HCT116 (cell line): ENCODE measurements at regions not wholly inside any gene's neighbourhood (a gene's known extent, or its start where the extent isn't known, plus 50 kb on each side); places are given as distances from the start of the nearest gene placed in this dataset.

Experiments used
- ATAC-seq: fragments of 200-7000 bp; cut with Tn5 transposase; 2 replicates; pipeline ENCODE4 v1.9.1; 2020; ENCODE audit warnings: mild to moderate bottlenecking, moderate library complexity
- BruUV-seq: library from RNA; stranded (reverse); fragments of 400-500 nt; replicated peaks from 2 replicates; lab custom pipeline; 2021; lab: Mats Ljungman, UMichigan
- CTCF ChIA-PET: fragments of 300-600 bp; sonication (Branson Sonifier 250); formaldehyde crosslinking; loops from one replicate; lab custom pipeline; 2021; ENCODE audit warnings: antibody characterized with exemption; lab: Charles Lee
- POLR2A ChIA-PET: fragments of 300-600, 350-600 bp; sonication (Branson Sonifier 250); formaldehyde crosslinking; loops from one replicate; lab custom pipeline; 2021; ENCODE audit warnings: antibody characterized with exemption; lab: Charles Lee
- RAD21 ChIA-PET, 2 experiments: fragments of 300-600 bp; sonication (Branson Sonifier 250); formaldehyde crosslinking; loops; one replicate each; lab custom pipeline; 2023; ENCODE audit warnings: low total read pairs in 2 of 2; ENCODE audit not compliant: uncharacterized antibody in 2 of 2, unreplicated experiment in 2 of 2, low non-redundant PET in 1 of 2; lab: Charles Lee
- DNase-seq: peaks from one replicate; pipeline ENCODE4 v3.0.0-alpha.2; 2010; ENCODE audit warnings: low read depth, low spot score
- H2AFZ ChIP-seq: fragments of 200-600 bp; shearing (Covaris generic), sonication (generic); 2 replicates; pipeline ENCODE4 v1.6.1; 2017; ENCODE audit warnings: low read depth, mixed run types, mixed read lengths, antibody characterized with exemption, low read length; ENCODE audit not compliant: poor library complexity, severe bottlenecking
- H3K27ac ChIP-seq: 2 replicates; pipeline ENCODE4 v1.5.1; 2012; ENCODE audit warnings: low read depth, low read length
- H3K27me3 ChIP-seq: fragments of 200-600 bp; sonication (generic); 2 replicates; pipeline ENCODE4 v1.6.1; 2016; ENCODE audit warnings: mixed run types, low read length, mixed read lengths; ENCODE audit not compliant: insufficient read depth
- H3K36me3 ChIP-seq, 2 experiments: fragments of 200-500 bp in 1 of 2; fragments of 200-600 bp in 1 of 2; sonication (Bioruptor generic) in 1 of 2; sonication (generic) in 1 of 2; 2 replicates each; pipeline versions ENCODE4 v1.5.1 to v1.6.1; 2014 to 2016; ENCODE audit warnings: low read length in 2 of 2, inconsistent platforms in 1 of 2, mixed read lengths in 1 of 2, mixed run types in 1 of 2; ENCODE audit not compliant: insufficient read depth in 2 of 2, control insufficient read depth in 1 of 2
- H3K4me1 ChIP-seq, 2 experiments: fragments of 200-600 bp in 1 of 2; sonication (generic) in 1 of 2; 2 replicates each; pipeline versions ENCODE4 v1.5.1 to v1.6.1; 2012 to 2017; ENCODE audit warnings: low read length in 2 of 2, inconsistent platforms in 1 of 2, mild to moderate bottlenecking in 1 of 2, mixed read lengths in 1 of 2, mixed run types in 1 of 2, moderate library complexity in 1 of 2; ENCODE audit not compliant: insufficient read depth in 2 of 2, control insufficient read depth in 1 of 2
- H3K4me2 ChIP-seq: fragments of 200-600 bp; sonication (generic); 2 replicates; pipeline ENCODE4 v1.6.1; 2017; ENCODE audit warnings: mixed run types, low read length, mixed read lengths
- H3K4me3 ChIP-seq, 2 experiments: fragments of 200-600 bp in 1 of 2; sonication (generic) in 1 of 2; replicated peaks in 1 of 2; 2 replicates each; pipeline ENCODE4 v1.5.1; 2011 to 2016; ENCODE audit warnings: low read length in 2 of 2, control low read depth in 1 of 2, low read depth in 1 of 2, mild to moderate bottlenecking in 1 of 2, mixed read lengths in 1 of 2, mixed run types in 1 of 2
- H3K79me2 ChIP-seq: fragments of 200-600 bp; sonication (generic); 2 replicates; pipeline ENCODE4 v1.6.1; 2017; ENCODE audit warnings: mild to moderate bottlenecking, mixed run types, low read length, moderate library complexity, mixed read lengths; ENCODE audit not compliant: insufficient read depth
- H3K9ac ChIP-seq: fragments of 200-600 bp; sonication (generic); 2 replicates; pipeline ENCODE4 v1.6.1; 2016; ENCODE audit warnings: low read length, mixed read lengths
- H3K9me2 ChIP-seq: fragments of 200-600 bp; sonication (generic), shearing (Covaris generic); 2 replicates; pipeline ENCODE4 v1.6.1; 2017; ENCODE audit warnings: mixed run types, mild to moderate bottlenecking, moderate library complexity; ENCODE audit not compliant: insufficient read depth
- H3K9me3 ChIP-seq, 2 experiments: fragments of 200-500 bp in 1 of 2; fragments of 200-600 bp in 1 of 2; sonication (Bioruptor generic) in 1 of 2; sonication (generic) in 1 of 2; 2 replicates each; pipeline ENCODE4 v1.6.1; 2014 to 2017; ENCODE audit warnings: low read length in 2 of 2, mixed read lengths in 2 of 2, inconsistent platforms in 1 of 2, low read depth in 1 of 2, mild to moderate bottlenecking in 1 of 2, mixed run types in 1 of 2, moderate library complexity in 1 of 2; ENCODE audit not compliant: control insufficient read depth in 1 of 2, insufficient read depth in 1 of 2
- H4K20me1 ChIP-seq: fragments of 200-600 bp; sonication (generic), shearing (Covaris generic); 2 replicates; pipeline ENCODE4 v1.6.1; 2017; ENCODE audit warnings: mixed run types, mild to moderate bottlenecking, moderate library complexity; ENCODE audit not compliant: insufficient read depth
- ATF3 ChIP-seq: IDR thresholded peaks from 2 replicates; pipeline ENCODE4 v1.6.1; 2012
- CBX3 ChIP-seq: IDR thresholded peaks from 2 replicates; pipeline ENCODE4 v1.6.1; 2012; ENCODE audit warnings: low read depth
- CEBPB ChIP-seq: IDR thresholded peaks from 2 replicates; pipeline ENCODE4 v1.6.1; 2012; ENCODE audit warnings: low read depth
- CTCF ChIP-seq, 3 experiments: fragments of 200-600 bp in 1 of 3; sonication (generic) in 1 of 3; IDR thresholded peaks in 2 of 3; conservative IDR thresholded peaks in 1 of 3; 2 replicates each; pipeline ENCODE4 v1.5.1; 2012 to 2017; ENCODE audit warnings: low read depth in 2 of 3, low read length in 2 of 3, antibody characterized with exemption in 1 of 3, borderline replicate concordance in 1 of 3, control low read depth in 1 of 3, mild to moderate bottlenecking in 1 of 3, mixed read lengths in 1 of 3, mixed run types in 1 of 3, moderate library complexity in 1 of 3; ENCODE audit not compliant: insufficient read depth in 1 of 3
- EGR1 ChIP-seq: IDR thresholded peaks from 2 replicates; pipeline ENCODE4 v1.6.1; 2012; ENCODE audit warnings: low read depth
- ELF1 ChIP-seq: IDR thresholded peaks from 2 replicates; pipeline ENCODE4 v1.6.1; 2012; ENCODE audit warnings: low read depth, borderline replicate concordance
- FOSL1 ChIP-seq: IDR thresholded peaks from 2 replicates; pipeline ENCODE4 v1.6.1; 2012; ENCODE audit warnings: low read depth
- POLR2A ChIP-seq: IDR thresholded peaks from 2 replicates; pipeline ENCODE4 v1.7.0; 2011; ENCODE audit warnings: borderline replicate concordance; ENCODE audit not compliant: insufficient read depth, insufficient read length; ENCODE audit errors: extremely low read depth
- POLR2AphosphoS5 ChIP-seq: IDR thresholded peaks from 2 replicates; pipeline ENCODE4 v1.6.1; 2011; ENCODE audit warnings: mild to moderate bottlenecking, low read depth, low read length, moderate library complexity
- RAD21 ChIP-seq: IDR thresholded peaks from 2 replicates; pipeline ENCODE4 v1.6.1; 2012; ENCODE audit warnings: low read depth, mild to moderate bottlenecking
- SIN3A ChIP-seq: IDR thresholded peaks from 2 replicates; pipeline ENCODE4 v1.6.1; 2012; ENCODE audit warnings: low read depth
- YY1 ChIP-seq: IDR thresholded peaks from 2 replicates; pipeline ENCODE4 v1.6.1; 2011; ENCODE audit warnings: low read length, low read depth, moderate library complexity, mild to moderate bottlenecking; ENCODE audit not compliant: insufficient replicate concordance; ENCODE audit errors: extremely low read depth
- ZBTB33 ChIP-seq: IDR thresholded peaks from 2 replicates; pipeline ENCODE4 v1.6.1; 2011; ENCODE audit warnings: mild to moderate bottlenecking, low read length, moderate library complexity; ENCODE audit not compliant: insufficient replicate concordance; ENCODE audit errors: extremely low read depth
- intact Hi-C: fragments of 100-400 bp; cut with micrococcal nuclease; formaldehyde crosslinking; loops from 2 replicates; pipeline ENCODE4 v1.10.0; 2022

GRCh38 chr9:113692256-113692655 is 183.9 kb upstream of the ZNF618 start:
- DNase-seq (no peak), ATAC-seq (no peak)
- Histone ChIP-seq H4K20me1 (no peaks in the 10 kb centered on the region), H2AFZ (no peak overlapping the region), H3K9me2 (no peaks in the 10 kb centered on the region), H3K27me3 (no peaks in the 10 kb centered on the region), H3K79me2 (no peaks in the 10 kb centered on the region), H3K9me3 (no peaks in the 10 kb centered on the region), H3K4me3 (no peak overlapping the region), H3K4me2 (no peak overlapping the region), H3K36me3 (no peaks in the 10 kb centered on the region), H3K9ac (no peak overlapping the region), H3K27ac (no peak overlapping the region), H3K4me1 (peaks cover 0 to 19% of the 10 kb centered on the region in 2 experiments; a peak in 2 of 4 replicates)
- no TSS peak for BruUV-seq
- TF ChIP-seq CEBPB = no peak
- no peak for TF ChIP-seq ELF1
- TF ChIP-seq RAD21 = no peak
- TF ChIP-seq CTCF (IDR thresholded peaks at IDR 0.05 in 2 of 3, conservative IDR thresholded peaks at IDR 0.05 in 1 of 3; ENCODE audit: borderline replicate concordance in 1 of 3, insufficient read depth in 1 of 3, low read depth in 2 of 3, low read length in 2 of 3) = no peak
- ChIA-PET POLR2A (no interaction called here), RAD21 (no interaction called here), CTCF (no interaction called here)
- intact Hi-C loops = no loop called here

GRCh38 chr9:113694912-113695311 is 181.2 kb upstream of the ZNF618 start:
- ATAC-seq (no peak), DNase-seq (no peak)
- no peak overlapping the region for H3K9ac ChIP-seq
- intact Hi-C loops = no loop called here
- no TSS peak for BruUV-seq
- H3K27ac ChIP-seq = no peak overlapping the region
- no peak overlapping the region for H3K4me2 ChIP-seq
- ChIA-PET CTCF (interaction anchor here (1.4 kb wide), 1 partner anchor 13 kb away, joined by 4 read pairs; no protein-coding TSS in a partner anchor), RAD21 (no interaction called here), POLR2A (no interaction called here)
- no peak overlapping the region for H2AFZ ChIP-seq
- no peaks in the 10 kb centered on the region for H3K9me2 ChIP-seq
- peaks cover 0 to 19% of the 10 kb centered on the region in 2 experiments; a peak in 2 of 4 replicates for H3K4me1 ChIP-seq
- no peaks in the 10 kb centered on the region for H3K79me2 ChIP-seq
- TF ChIP-seq FOSL1 (no peak), CBX3 (no peak), EGR1 (no peak), ZBTB33 (no peak), YY1 (no peak), POLR2AphosphoS5 (no peak), POLR2A (no peak), ATF3 (no peak), SIN3A (no peak), RAD21 (no peak)
- no peaks in the 10 kb centered on the region for H3K36me3 ChIP-seq
- no peak overlapping the region for H3K4me3 ChIP-seq
- no peaks in the 10 kb centered on the region for H3K9me3 ChIP-seq
- H3K27me3 ChIP-seq = no peaks in the 10 kb centered on the region
- H4K20me1 ChIP-seq = no peaks in the 10 kb centered on the region
